Ovary (tissue), 3 donors: ENCODE measurements at regions not wholly inside any gene's neighbourhood (a gene's known extent, or its start where the extent isn't known, plus 50 kb on each side); places are given as distances from the start of the nearest gene placed in this dataset.
"Not testable (repeated sequence)": the region's sequence is repeated elsewhere in the genome, so short reads cannot be mapped to it uniquely, and the experiment has no call there.

ENCODE experiments used
- CTCF ChIP-seq, 3 donors: fragments of 450-650 bp in 2 of 3; fragments of 200-600 bp in 1 of 3; IDR thresholded peaks; one replicate each; pipeline versions ENCODE4 v1.5.1 to v1.8.0; 2016 to 2022; ENCODE audit warnings: antibody characterized with exemption in 3 of 3, mild to moderate bottlenecking in 1 of 3
- EP300 ChIP-seq: sonication (generic); formaldehyde crosslinking; IDR thresholded peaks from one replicate; pipeline ENCODE4 v1.6.1; 2017; ENCODE audit warnings: antibody characterized with exemption
- POLR2A ChIP-seq: fragments of 450-650 bp; IDR thresholded peaks from one replicate; pipeline ENCODE4 v1.6.1; 2017; ENCODE audit warnings: antibody characterized with exemption, mild to moderate bottlenecking, moderate library complexity
- donor health status: DM: no; HTN: no; CAD: no.

GRCh38 chr2:87348556-87348955, 326.9 kb upstream of the PLGLB1 start:
- TF ChIP-seq POLR2A; CTCF (IDR thresholded peaks at IDR 0.05); EP300: not testable (repeated sequence)
